Spleen (tissue), 11 donors: ENCODE measurements at regions not wholly inside any gene's neighbourhood (a gene's known extent, or its start where the extent isn't known, plus 50 kb on each side); places are given as distances from the start of the nearest gene placed in this dataset.

Experiments
- DNase-seq: peaks from one replicate; pipeline ENCODE4 v3.0.0-alpha.2; 2020
- H3K27ac ChIP-seq, 8 donors: fragments of 200-600 bp; sonication (generic) in 7 of 8; 1 replicate in 4 of 8; 2 replicates in 4 of 8; pipeline versions ENCODE4 v1.5.0 to v1.8.0; 2016 to 2021; ENCODE audit warnings: inconsistent platforms in 4 of 8, mild to moderate bottlenecking in 4 of 8, moderate library complexity in 1 of 8
- H3K27me3 ChIP-seq, 7 donors: fragments of 200-600 bp; sonication (generic) in 6 of 7; replicated peaks in 1 of 7; 1 replicate in 4 of 7; 2 replicates in 3 of 7; pipeline versions ENCODE4 v1.5.0 to v1.8.0; 2016 to 2021; ENCODE audit warnings: inconsistent platforms in 3 of 7, mild to moderate bottlenecking in 1 of 7
- H3K36me3 ChIP-seq, 6 donors: fragments of 200-600 bp; sonication (generic) in 5 of 6; 1 replicate in 4 of 6; 2 replicates in 2 of 6; pipeline versions ENCODE4 v1.5.0 to v1.8.0; 2016 to 2021; ENCODE audit warnings: inconsistent platforms in 2 of 6
- H3K4me1 ChIP-seq, 6 donors: fragments of 200-600 bp; sonication (generic) in 5 of 6; 1 replicate in 3 of 6; 2 replicates in 3 of 6; pipeline versions ENCODE4 v1.5.0 to v1.8.0; 2016 to 2021; ENCODE audit warnings: inconsistent platforms in 3 of 6
- H3K4me3 ChIP-seq, 8 donors: fragments of 200-600 bp; sonication (generic) in 7 of 8; 1 replicate in 4 of 8; 2 replicates in 4 of 8; pipeline versions ENCODE4 v1.5.0 to v1.8.0; 2016 to 2021; ENCODE audit warnings: inconsistent platforms in 4 of 8, mild to moderate bottlenecking in 4 of 8, moderate library complexity in 2 of 8
- H3K9me3 ChIP-seq, 8 donors: fragments of 200-600 bp; sonication (generic) in 7 of 8; 1 replicate in 4 of 8; 2 replicates in 4 of 8; pipeline versions ENCODE4 v1.5.0 to v1.8.0; 2016 to 2021; ENCODE audit warnings: inconsistent platforms in 4 of 8
- POLR2A ChIP-seq, 3 donors: fragments of 450-650 bp; IDR thresholded peaks; one replicate each; pipeline ENCODE4 v1.5.1; 2017; ENCODE audit warnings: antibody characterized with exemption in 3 of 3, mild to moderate bottlenecking in 1 of 3
- POLR2AphosphoS5 ChIP-seq, 3 donors: sonication (generic); formaldehyde crosslinking; IDR thresholded peaks; one replicate each; pipeline ENCODE4 v1.5.1; 2017; ENCODE audit warnings: antibody characterized with exemption in 3 of 3
- WGBS, 5 donors: extraction: QIAGEN DNeasy Blood & Tissue Kit in 3 of 5; methylation state at CpG; one replicate each; pipeline versions ENCODE4 v1.1.5 to v1.1.7; 2013 to 2018; 5-methylcytosine and 5-hydroxymethylcytosine counted together
- intact Hi-C: fragments of 100-400 bp; cut with DNase I; formaldehyde crosslinking; loops from one replicate; pipeline ENCODE4 v1.15.0; 2023; ENCODE audit warnings: low total_unique reads
- TF ChIP-seq, protein P1 (sequence below), 11 experiments: fragments of 200-600 bp in 7 of 11; fragments of 450-650 bp in 4 of 11; sonication (generic) in 4 of 11; IDR thresholded peaks in 8 of 11; conservative IDR thresholded peaks in 3 of 11; 1 replicate in 7 of 11; 2 replicates in 4 of 11; pipeline versions ENCODE4 v1.4.0 to v1.8.0; 2016 to 2021; ENCODE audit warnings: antibody characterized with exemption in 11 of 11, inconsistent platforms in 4 of 11, mild to moderate bottlenecking in 1 of 11
- donor health status: healthy with polysubstance abuse.
- donor health status: DM: no; HTN: no; CAD: no; lungs with moderate emphysema.
- donor health status: DM: no; HTN: no; CAD: no.
- donor health status: Bipolar disorder and iron deficiency.
- donor health status: healthy.
- donor health status: DM: no; HTN: no; CAD: no.
- donor health status: DM: yes; HTN: yes; CAD: no.

- intact Hi-C loops, result no loop called here
- Histone ChIP-seq H3K27me3 (no peaks in the 10 kb centered on the region), H3K4me3 (no peak overlapping the region), H3K4me1 (no peaks in the 10 kb centered on the region), H3K36me3 (no peaks in the 10 kb centered on the region), H3K9me3 (no peaks in the 10 kb centered on the region), H3K27ac (no peak overlapping the region)
- 70 to 93% (median 87%) methylated on average over 3 of the region's 3 CpGs for WGBS, 5 donors
- DNase-seq, result no peak
- no peak for TF ChIP-seq POLR2A (IDR thresholded peaks at IDR 0.05)
- TF ChIP-seq, protein P1, sequence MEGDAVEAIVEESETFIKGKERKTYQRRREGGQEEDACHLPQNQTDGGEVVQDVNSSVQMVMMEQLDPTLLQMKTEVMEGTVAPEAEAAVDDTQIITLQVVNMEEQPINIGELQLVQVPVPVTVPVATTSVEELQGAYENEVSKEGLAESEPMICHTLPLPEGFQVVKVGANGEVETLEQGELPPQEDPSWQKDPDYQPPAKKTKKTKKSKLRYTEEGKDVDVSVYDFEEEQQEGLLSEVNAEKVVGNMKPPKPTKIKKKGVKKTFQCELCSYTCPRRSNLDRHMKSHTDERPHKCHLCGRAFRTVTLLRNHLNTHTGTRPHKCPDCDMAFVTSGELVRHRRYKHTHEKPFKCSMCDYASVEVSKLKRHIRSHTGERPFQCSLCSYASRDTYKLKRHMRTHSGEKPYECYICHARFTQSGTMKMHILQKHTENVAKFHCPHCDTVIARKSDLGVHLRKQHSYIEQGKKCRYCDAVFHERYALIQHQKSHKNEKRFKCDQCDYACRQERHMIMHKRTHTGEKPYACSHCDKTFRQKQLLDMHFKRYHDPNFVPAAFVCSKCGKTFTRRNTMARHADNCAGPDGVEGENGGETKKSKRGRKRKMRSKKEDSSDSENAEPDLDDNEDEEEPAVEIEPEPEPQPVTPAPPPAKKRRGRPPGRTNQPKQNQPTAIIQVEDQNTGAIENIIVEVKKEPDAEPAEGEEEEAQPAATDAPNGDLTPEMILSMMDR (IDR thresholded peaks at IDR 0.05 in 8 of 11, conservative IDR thresholded peaks at IDR 0.05 in 3 of 11), result no peak
- TF ChIP-seq POLR2AphosphoS5 (IDR thresholded peaks at IDR 0.05), result no peak
Observed at GRCh38 chr20:11712639-11713160, 205.0 kb upstream of the BTBD3 start.

- Histone ChIP-seq H3K4me1 (no peaks in the 10 kb centered on the region), H3K36me3 (no peaks in the 10 kb centered on the region), H3K27me3 (no peaks in the 10 kb centered on the region), H3K9me3 (peaks cover 0 to 3% (median 0%) of the 10 kb centered on the region in 8 donors), H3K4me3 (no peak overlapping the region), H3K27ac (no peak overlapping the region)
- no peak for DNase-seq
- WGBS, 5 donors, result 23 to 59% (median 38%) methylated on average over 2 of the region's 2 CpGs
- intact Hi-C loops, result no loop called here
- TF ChIP-seq, protein P1 (IDR thresholded peaks at IDR 0.05 in 8 of 11, conservative IDR thresholded peaks at IDR 0.05 in 3 of 11), result no peak
Observed at GRCh38 chr20:11714886-11715285, 202.8 kb upstream of the BTBD3 start.

DNA sequence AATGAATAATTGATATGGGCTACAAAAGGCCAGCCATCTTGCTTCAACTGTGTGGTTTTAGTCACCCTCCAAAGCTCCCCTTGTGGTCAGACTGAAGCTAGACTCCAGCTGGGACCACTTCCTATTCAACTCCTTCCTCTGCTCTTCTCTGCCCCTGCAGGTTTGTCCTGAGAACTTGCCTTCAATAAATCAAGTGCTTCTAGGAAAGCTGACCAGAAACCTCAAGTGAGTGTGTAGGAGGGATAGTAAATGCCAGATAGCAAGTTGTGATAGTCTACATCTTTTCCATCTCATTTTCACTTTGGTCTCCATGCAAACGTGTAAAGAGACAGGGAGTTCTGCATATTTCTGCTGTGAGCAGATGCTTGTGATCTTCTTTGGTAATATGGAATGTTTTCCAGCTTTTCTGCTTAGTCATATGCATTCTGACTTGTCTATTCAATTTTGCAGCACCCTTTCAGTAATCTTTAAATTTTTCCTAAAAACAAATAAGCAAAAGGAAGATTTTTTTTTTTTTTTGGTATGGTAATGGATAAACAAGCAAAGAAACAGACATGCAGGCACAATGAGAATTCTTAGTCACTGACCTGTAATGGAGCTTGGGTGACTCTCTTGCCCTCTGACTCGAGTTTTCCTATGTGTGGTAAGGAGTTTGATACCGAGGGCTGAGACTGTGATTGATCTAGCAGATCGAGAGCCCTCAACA is 201.3 kb upstream of the BTBD3 start:
- Histone ChIP-seq H3K9me3 (peaks cover 0 to 3% (median 0%) of the 10 kb centered on the region in 8 donors), H3K4me3 (no peak overlapping the region), H3K27ac (no peak overlapping the region), H3K36me3 (no peaks in the 10 kb centered on the region), H3K27me3 (no peaks in the 10 kb centered on the region), H3K4me1 (no peaks in the 10 kb centered on the region)
- TF ChIP-seq POLR2AphosphoS5 (IDR thresholded peaks at IDR 0.05) (no peak), POLR2A (IDR thresholded peaks at IDR 0.05) (no peak)
- TF ChIP-seq, protein P1 (IDR thresholded peaks at IDR 0.05 in 8 of 11, conservative IDR thresholded peaks at IDR 0.05 in 3 of 11), result no peak
- WGBS, 5 donors, result 42 to 57% (median 44%) methylated on average over 4 of the region's 4 CpGs
- intact Hi-C loops, result no loop called here
- no peak for DNase-seq

GRCh38 chr20:11716945-11717248 is 200.8 kb upstream of the BTBD3 start:
- Histone ChIP-seq H3K4me3 (no peak overlapping the region), H3K27me3 (no peaks in the 10 kb centered on the region), H3K4me1 (no peaks in the 10 kb centered on the region), H3K27ac (no peak overlapping the region), H3K36me3 (no peaks in the 10 kb centered on the region), H3K9me3 (peaks cover 0 to 3% (median 0%) of the 10 kb centered on the region in 8 donors)
- intact Hi-C loops, result no loop called here
- DNase-seq, result no peak
- WGBS, 5 donors, result 67 to 100% (median 75%) methylated on average over 1 of the region's 1 CpG
- TF ChIP-seq POLR2AphosphoS5 (IDR thresholded peaks at IDR 0.05), result no peak
- TF ChIP-seq, protein P1 (IDR thresholded peaks at IDR 0.05 in 8 of 11, conservative IDR thresholded peaks at IDR 0.05 in 3 of 11), result no peak
